GM18907 (cell line): ENCODE measurements at regions not wholly inside any gene's neighbourhood (a gene's known extent, or its start where the extent isn't known, plus 50 kb on each side); places are given as distances from the start of the nearest gene placed in this dataset.

Source experiments
- ATAC-seq: cut with Tn5 transposase; IDR thresholded peaks from one replicate; pipeline ENCODE4 v1.9.1; 2021; ENCODE audit warnings: mild to moderate bottlenecking, moderate library complexity; ENCODE audit not compliant: unreplicated experiment

DNA sequence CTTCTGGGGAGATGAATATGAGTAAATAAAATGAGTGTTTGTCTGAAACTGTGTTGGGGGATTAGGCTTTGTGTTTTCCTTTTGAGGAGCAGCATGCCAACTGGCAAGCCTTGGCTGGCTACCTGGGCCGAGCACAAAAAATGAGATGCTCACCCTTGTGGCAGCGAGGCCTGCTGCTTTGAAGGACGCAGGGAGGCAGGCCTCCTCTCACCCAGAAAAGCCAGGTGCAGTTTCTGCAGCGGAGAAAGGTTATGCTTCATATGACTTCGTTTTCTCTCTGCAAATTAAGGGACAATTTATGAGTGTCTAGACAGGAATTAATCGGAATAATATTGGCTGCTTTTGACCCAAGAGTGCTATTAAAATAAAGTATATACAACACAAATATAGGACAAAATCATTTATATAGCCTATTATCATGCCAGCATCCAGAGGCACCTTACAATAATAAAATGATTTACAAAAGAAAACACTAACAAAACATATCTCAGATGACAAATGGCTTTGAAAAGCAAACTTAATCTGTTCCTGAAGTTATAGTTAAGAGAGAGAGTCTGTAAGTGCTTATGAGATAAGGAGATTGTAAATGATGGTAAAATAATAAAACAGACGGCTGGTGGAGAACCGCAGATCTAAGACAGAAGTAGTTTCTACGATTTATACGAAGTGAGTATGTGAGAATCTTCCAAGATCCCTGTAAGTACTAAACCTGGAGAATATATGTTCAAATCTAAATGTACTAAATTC, 682.8 kb upstream of the NR2F2 start:
- ATAC-seq = no peak

DNA sequence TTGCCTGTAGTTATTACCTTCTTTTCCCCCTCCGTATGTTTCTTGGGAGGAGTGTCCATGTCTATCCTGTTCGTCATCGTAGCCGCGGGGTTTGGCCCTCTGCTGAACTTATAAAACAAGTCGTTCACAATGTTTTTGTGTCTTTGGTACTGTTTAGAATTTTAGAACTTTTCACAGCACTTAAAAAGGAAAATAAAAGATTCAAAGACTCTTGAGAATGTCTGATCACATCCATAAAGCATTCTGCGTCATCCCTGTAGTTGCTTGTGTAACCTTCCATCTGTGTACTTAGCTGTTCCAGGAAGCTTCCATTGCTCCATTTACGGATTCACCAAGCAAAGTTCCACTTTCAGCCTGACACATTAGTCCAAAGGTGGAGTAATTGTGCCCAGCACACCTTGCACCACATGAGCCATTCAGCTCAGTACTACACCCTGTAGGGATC, 677.1 kb upstream of the NR2F2 start:
- no peak for ATAC-seq

DNA sequence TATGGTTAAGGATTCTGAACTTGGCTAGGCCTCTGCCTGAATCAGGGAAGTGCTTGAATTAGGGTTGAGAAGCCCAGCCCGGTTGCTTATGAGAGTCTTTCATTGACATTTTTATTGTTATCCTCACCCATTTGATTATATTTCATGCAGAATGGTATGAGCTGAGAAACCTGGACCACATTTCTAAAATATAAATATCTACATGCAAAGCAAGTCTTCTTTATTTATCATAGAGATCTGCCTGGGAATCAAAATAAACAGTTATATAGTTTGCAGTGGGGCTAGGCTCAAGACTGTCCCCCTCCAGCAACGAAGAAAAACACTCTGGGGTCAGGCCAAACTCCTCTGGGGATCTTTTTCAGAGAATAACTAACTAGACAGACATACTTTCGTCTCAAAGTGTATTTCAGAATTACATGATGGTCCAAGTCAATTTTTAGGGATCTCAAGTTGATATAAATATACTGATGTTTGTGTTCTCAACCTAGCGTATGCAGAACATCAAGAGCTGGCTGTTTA, 675.4 kb upstream of the NR2F2 start:
- ATAC-seq = no peak

DNA sequence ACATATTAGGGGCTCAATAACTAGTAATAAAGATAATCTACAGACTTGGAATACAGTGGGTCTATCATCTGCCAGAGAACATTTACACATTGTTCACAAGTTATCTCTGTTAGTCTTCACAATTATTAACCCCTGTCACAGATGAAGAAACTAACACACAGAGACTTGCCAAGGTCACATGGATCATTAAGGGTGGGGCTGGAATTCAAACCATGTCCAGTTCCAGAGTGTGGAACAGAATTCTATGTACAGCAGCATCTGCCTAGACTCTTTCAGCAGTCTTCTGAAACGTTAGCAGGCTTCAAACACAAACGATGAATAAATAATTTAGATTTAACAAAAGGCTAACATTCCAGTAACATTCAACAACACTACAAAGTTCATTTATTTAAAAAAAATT, 673.9 kb upstream of the NR2F2 start:
- ATAC-seq = no peak

DNA sequence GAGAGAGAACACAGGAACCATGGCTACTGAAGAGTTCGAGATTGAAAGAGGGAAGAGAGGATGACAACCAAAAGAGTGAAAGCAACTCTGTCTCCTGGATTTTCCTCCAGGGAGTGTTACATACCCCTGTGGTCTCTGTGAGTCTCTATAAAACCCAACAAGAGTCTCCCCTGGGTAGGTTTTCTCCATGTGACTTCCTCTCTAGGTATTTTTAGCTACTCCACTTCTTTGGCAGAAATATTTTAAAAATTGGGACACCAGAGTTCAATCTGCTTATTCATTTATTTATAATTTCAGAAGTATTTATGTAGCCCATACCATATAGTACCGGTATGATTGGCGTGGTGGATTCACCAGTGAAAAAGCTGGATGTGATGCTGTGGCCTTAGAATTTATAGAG, 671.7 kb upstream of the NR2F2 start:
- ATAC-seq = no peak

DNA sequence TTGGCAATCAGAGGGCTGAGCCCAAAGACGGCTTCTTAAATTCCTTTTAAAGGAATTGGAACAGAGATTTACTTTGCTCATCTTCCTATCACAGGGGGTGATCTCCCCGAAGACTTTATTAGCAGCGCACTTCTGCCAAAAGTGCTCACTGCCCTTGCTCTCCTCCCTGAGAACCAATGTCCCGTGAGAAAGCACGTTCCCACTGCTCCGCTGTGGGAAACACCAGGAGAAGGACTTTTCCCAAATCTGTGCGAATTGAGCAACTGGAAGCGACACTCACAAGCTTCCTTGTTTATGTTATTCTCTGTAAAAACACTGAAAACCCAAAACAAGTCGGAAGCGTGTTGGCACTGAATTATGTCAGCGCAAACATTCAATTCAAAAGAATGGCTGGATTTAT, 670.8 kb upstream of the NR2F2 start:
- no peak for ATAC-seq

DNA sequence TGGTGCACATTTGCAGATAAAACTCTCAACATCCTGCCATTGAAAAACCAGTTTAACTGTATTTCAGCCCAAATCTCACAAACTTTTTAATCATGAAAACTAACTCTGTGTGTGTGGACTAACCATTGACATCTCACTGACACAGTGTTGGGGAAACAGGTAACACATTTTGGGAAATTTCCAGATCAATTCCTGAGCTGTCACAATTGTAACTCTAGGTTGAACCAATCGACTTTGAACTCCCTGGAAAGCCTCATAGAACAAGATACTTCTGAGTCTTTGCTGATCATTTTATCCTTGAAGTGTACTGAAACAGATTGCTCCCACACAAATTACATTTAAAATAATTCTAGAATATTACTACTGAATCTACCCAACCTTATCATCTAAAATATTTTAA, 667.9 kb upstream of the NR2F2 start:
- ATAC-seq = no peak

DNA sequence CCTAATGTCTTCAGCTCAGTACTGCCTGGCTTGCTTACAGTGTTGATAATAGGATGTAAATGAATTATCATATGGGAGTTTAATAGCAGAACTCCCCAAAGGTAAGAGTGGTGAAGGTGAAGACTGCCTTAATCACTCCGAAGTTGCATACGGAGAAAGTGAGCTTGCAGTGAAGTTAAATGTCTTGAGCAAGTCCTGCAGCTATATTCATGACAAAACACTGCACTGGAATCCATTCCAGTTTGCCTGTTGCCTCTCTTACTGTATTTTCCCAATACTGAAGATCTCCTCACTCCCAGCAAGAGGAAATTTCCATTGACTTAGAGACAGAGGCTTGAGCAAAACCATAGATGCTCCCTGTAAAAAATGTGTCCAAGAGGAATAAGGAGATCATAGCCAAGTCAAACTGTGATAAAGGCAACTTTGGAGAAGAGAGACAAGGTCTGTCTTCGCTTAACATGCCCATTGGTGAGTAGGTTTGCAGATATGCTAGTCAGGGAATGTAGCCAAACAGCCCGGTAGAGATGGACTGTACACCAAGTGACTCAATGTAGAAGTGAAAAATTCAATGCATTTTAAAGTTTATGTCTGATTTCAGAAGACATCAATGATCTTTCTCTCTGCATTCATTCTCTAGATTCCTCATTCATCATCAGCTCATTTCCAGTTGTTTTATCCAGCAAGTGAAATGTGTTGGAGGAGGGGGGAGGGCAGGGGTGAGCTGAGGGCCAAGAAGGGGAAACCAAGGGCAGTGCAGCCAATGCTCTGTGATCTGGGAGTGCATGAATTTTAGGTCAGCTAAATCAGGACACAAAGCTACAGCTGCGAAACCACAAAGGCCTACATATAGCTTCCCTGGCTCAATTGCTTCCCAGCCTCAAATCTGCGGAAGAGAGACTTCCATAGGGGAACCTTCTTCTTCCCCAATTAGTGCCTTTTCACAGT, 667.1 kb upstream of the NR2F2 start:
- no peak for ATAC-seq

DNA sequence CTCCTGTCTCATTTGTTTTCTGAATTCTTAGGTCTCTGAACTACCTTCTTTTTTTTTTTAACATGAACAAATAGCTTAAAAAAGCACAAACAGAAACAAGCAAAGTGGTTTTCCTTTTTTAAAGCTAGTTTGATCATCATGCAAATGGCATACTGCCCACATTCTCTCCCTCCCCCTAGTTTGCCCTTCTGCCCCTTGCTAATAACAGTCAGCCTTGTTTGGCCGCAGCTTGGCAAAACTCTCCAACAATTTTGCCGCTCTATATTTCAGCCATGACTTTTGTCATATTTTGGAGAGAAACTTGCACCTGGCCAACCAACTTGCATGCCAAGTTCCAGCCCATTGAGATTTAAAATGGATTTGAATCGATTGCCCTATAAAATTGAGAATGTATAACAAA, 666.0 kb upstream of the NR2F2 start:
- no peak for ATAC-seq

DNA sequence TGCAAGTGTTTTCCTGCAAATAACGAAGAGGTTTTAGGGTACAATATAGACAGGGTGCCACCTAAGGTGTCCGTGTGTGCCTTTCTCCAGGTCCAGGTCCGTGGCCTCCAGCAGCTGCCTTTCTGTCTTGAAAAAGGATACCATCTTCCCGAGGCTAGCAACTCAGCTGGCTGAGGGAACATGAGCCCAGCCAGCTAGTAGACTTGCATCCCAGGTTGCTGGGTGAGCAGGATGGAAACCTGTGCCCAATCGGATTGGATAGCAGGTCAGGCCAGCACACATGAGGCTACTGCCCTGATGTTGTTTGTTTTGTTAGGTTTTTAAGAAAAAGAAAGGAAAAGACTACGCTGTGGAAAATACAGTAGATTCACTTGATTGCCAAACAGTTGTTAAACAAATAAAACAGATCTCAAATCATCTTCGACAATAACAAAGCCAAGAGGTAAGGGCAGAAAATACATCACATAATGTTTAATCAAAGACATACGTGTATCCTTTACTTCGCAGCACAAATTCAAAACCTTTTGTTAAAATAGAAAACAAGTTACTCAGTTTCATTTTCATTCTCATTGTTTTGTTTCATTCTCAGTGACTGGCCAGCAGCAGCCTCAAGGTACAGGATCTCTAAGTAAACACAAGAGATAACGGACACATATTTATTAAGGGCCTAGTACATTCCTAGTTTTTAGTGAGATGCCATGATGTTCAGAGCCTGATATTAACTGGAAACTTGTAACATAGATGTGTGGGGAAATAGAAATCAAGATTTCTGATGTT, 661.2 kb upstream of the NR2F2 start:
- ATAC-seq = peak; percentile 59

DNA sequence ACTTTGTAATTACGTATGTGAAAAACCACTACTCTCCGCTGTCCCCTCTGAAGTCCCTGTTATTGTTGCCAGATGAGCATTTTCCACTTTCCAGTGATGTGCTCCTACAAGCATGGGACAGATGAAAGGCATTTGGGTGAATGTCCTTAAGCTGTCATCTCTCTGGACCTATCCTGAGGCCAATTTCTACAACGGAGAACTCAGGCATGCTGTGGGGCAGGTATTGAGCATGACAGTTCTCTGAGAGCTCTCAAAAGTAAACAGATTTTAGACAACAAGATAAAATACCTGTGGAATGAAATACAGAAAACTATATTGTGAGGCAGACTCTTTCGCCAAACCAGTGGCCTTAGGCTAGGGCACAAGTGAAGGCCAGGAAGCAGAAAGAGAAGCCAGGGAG, 656.5 kb upstream of the NR2F2 start:
- no peak for ATAC-seq

DNA sequence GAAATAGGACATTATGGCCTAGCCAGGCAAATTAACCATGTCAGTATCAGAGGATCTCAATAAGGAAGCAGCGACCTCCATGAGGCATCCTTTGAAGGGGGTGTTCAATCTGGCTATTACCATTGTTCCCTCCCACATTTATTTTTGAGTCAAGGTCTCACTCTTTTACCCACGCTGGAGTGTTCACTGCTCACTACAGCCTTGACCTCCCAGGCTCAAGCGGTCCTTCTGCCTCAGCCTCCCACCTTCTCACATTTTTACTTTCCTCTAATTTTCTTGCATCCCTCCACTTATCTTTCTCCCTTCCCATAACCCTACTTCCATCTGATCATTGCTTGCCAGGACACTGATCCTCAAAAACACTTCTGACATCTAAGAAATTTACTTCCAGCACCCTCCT, 654.0 kb upstream of the NR2F2 start:
- no peak for ATAC-seq

DNA sequence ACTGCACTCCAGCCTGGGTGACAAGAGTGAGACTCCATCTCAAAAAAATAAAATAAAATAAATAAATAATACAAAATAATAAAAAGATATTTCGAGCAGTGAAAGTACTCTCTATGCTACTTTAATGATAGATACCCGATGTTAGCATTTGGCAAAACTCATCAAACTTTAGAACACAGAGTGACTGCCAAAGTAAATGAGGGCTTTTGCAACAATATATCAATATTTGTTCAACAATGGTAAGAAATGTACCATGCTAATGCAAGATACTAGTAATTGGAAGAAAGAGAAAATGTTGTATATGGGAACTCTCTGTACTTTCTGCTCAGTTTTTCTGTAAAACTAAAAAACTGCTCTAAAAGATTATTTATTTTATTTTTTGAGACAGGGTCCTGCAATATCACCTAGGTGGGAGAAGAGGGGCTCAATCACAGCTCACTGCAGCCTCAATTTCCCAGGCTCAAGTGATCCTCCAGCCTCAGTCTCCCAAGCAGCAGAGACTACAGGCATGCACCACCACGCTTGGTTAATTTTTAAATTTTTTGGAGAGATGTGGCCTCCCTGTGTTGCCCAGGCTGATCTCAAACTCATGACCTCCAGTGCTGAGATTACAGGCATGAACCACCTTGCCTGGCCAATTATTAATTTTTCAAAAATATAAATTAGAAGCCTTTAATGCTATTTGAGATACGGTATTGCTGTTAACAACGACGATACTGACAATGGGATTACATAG, 650.5 kb upstream of the NR2F2 start:
- ATAC-seq = no peak

DNA sequence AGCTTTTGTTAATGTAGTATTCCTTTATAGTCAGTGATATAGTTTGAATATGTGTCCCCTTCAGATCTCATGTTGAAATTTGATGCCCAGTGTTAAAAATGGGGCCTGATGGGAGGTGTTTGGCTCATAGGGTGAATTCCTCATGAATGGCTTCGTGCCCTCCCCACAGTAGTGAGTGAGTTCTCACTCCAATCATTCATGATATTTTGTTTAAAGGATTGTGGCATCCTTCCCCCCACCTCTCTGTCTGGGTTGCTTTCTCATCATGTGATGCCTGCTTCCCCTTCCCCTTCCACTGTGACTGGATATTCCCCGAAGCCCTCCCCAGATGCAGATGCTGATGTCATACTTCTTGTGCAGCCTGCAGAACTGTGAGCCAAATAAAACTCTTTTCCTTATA, 649.8 kb upstream of the NR2F2 start:
- no peak for ATAC-seq

DNA sequence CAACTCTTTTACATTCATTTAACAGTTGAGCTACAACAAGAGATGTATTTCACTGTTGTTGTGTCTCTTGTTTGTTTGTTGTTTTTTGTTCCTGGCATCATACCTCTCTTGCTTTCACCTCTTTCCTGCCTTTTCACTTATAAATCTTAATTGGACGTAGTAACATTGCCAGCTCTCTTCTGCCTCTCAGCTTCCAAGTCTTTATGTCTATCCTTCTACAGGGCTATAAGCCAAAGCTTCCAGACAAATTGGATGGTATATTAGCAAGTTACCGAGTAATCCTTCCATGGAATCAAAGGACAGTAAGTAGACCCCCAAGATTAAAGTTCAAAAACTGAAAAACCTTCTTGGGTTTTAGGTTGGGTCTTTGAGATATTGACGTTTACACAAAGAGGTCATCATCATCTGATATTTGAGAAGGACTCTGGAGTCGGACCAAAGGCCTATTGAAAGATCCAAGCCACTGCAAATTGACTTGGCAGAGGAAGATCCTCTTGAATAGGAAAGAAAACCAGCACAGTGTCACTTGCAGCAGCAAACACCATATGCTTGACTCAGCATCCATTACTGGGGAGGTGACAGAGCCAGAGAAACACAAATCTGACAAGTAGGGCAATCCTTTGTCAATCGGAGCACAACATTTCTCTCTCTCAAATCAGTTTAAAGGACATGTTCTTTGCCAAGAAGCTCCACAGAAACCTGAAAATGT, 648.5 kb upstream of the NR2F2 start:
- no peak for ATAC-seq

DNA sequence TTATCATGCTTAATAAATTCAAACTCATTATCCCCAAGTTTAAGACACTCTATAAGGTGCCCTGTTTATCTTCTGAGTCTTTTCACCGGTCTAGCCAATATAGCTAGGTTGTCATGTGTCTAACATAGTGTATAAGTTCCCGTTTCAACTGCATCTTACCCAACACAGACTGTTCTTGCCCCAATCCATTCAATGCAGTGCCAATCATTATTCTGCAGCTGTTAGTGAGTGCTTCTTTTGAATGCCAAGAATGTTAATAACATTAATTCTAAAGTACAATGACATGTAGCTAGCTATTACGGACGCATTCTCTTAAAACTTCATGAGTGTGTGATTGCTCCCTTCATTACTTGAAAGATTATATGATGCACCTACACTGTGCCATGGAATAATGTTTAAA, 646.4 kb upstream of the NR2F2 start:
- no peak for ATAC-seq

DNA sequence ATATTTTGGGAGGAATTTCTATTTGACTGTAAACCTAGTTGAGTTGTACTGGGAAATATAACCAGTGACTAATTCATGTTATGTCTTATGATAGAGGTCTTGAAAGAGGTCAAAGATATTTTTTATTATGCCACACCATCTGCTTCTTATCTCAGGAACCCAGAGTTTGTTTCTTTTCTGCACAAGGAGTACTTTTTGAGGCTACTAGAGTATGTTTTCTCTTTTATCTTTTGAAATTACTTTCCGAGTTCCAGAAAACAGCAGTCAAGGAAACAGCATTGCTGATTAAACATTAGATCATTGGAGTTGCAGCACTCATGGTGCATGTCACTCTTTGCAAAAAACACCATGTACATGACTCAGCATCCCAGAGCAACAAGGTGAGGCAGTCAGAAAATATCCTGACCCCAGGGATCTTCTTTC, 645.8 kb upstream of the NR2F2 start:
- ATAC-seq = no peak

DNA sequence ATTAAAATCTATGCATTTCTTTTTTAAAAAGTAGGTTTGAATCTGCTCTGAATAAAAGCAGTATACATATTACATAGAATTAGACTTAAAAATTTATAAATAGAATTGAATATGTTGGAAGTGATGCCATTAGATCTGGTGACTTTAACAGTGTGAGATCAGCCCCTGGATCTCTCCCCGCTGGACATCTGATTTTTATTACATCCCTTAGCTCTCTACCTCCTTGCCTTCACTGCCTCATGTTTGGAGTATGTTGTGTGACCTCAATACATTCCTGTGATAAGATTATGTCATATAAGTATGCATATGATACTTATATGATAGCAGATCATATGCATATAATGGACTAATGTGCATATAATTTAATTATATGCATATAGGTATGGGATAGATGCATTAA, 643.4 kb upstream of the NR2F2 start:
- no peak for ATAC-seq

DNA sequence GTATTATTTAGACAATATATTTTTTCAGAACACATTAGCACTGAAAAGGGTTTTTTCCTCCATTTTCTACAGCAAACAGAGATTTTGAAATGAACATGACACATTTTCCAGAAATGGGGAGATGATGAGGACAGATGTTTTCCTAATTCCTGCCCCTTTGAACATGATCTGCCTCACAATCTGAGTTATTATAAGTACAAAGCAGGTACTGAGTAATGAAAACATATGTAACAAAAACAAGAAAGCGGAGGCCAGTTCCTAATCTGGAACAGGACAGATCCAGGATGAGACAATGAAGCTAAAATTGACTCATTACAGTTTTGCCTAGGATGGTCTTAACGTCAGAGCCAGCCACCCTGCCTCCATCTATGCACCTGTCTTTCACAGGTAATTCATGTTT, 642.8 kb upstream of the NR2F2 start:
- ATAC-seq = no peak
